H9 (cell line): ENCODE measurements at regions not wholly inside any gene's neighbourhood (a gene's known extent, or its start where the extent isn't known, plus 50 kb on each side); places are given as distances from the start of the nearest gene placed in this dataset.

Experiments used
- DNase-seq: peaks from one replicate; pipeline ENCODE4 v3.0.0-alpha.2; 2017
- H2AFZ ChIP-seq: one replicate; pipeline ENCODE4 v1.6.1; 2013; ENCODE audit warnings: mild to moderate bottlenecking, low read length, control low read depth, moderate library complexity
- H2AK5ac ChIP-seq: 2 replicates; pipeline ENCODE4 v1.6.1; 2013; ENCODE audit warnings: low read length, control low read depth, mixed read lengths; ENCODE audit not compliant: insufficient read length
- H2BK120ac ChIP-seq: one replicate; pipeline ENCODE4 v1.6.1; 2013; ENCODE audit warnings: low read depth, mild to moderate bottlenecking, low read length, control low read depth, inconsistent platforms; ENCODE audit not compliant: poor library complexity, severe bottlenecking
- H2BK12ac ChIP-seq: 2 replicates; pipeline ENCODE4 v1.6.1; 2013; ENCODE audit warnings: low read length, control low read depth, mixed read lengths, low read depth; ENCODE audit not compliant: insufficient read length
- H2BK15ac ChIP-seq: 2 replicates; pipeline ENCODE4 v1.6.1; 2013; ENCODE audit warnings: low read depth, low read length, control low read depth
- H2BK20ac ChIP-seq: one replicate; pipeline ENCODE4 v1.6.1; 2013; ENCODE audit warnings: low read depth, mild to moderate bottlenecking, low read length, control low read depth, inconsistent platforms; ENCODE audit not compliant: poor library complexity, severe bottlenecking
- H2BK5ac ChIP-seq: 2 replicates; pipeline ENCODE4 v1.6.1; 2013; ENCODE audit warnings: low read length, control low read depth, mixed read lengths; ENCODE audit not compliant: insufficient read length
- H3K14ac ChIP-seq: 2 replicates; pipeline ENCODE4 v1.6.1; 2013; ENCODE audit warnings: low read length, control low read depth; ENCODE audit not compliant: insufficient read depth
- H3K18ac ChIP-seq: 2 replicates; pipeline ENCODE4 v1.6.1; 2013; ENCODE audit warnings: low read depth, mild to moderate bottlenecking, mixed read lengths, low read length, control low read depth; ENCODE audit not compliant: insufficient read length
- H3K23ac ChIP-seq: 2 replicates; pipeline ENCODE4 v1.6.1; 2013; ENCODE audit warnings: low read length, control low read depth, mixed read lengths, low read depth; ENCODE audit not compliant: insufficient read length
- H3K23me2 ChIP-seq: 2 replicates; pipeline ENCODE4 v1.6.1; 2013; ENCODE audit warnings: low read depth, mild to moderate bottlenecking, mixed read lengths, low read length, control low read depth; ENCODE audit not compliant: insufficient read length, poor library complexity, severe bottlenecking
- H3K27ac ChIP-seq: 2 replicates; pipeline ENCODE4 v1.5.1; 2013; ENCODE audit warnings: low read length, control low read depth, mixed read lengths, low read depth; ENCODE audit not compliant: insufficient read length
- H3K27me3 ChIP-seq: 2 replicates; pipeline ENCODE4 v1.6.1; 2013; ENCODE audit warnings: low read length, control low read depth, inconsistent platforms; ENCODE audit not compliant: insufficient read depth
- H3K4ac ChIP-seq: 2 replicates; pipeline ENCODE4 v1.6.1; 2013; ENCODE audit warnings: low read depth, mild to moderate bottlenecking, control low read depth, inconsistent platforms, low read length, moderate library complexity
- H3K4me1 ChIP-seq: 2 replicates; pipeline ENCODE4 v1.6.1; 2013; ENCODE audit warnings: low read length, control low read depth, inconsistent platforms; ENCODE audit not compliant: insufficient read depth
- H3K4me2 ChIP-seq: 2 replicates; pipeline ENCODE4 v1.6.1; 2013; ENCODE audit warnings: low read length, control low read depth, mixed read lengths; ENCODE audit not compliant: insufficient read length, insufficient read depth
- H3K56ac ChIP-seq: 2 replicates; pipeline ENCODE4 v1.6.1; 2013; ENCODE audit warnings: low read depth, mild to moderate bottlenecking, mixed read lengths, low read length, control low read depth; ENCODE audit not compliant: insufficient read length
- H3K79me1 ChIP-seq: 2 replicates; pipeline ENCODE4 v1.6.1; 2013; ENCODE audit warnings: low read depth, mild to moderate bottlenecking, moderate library complexity, low read length, control low read depth, inconsistent platforms; ENCODE audit not compliant: insufficient read depth, poor library complexity, severe bottlenecking
- H3K79me2 ChIP-seq: 2 replicates; pipeline ENCODE4 v1.6.1; 2013; ENCODE audit warnings: low read length, control low read depth, inconsistent platforms; ENCODE audit not compliant: insufficient read depth
- H3K9ac ChIP-seq: 2 replicates; pipeline ENCODE4 v1.6.1; 2013; ENCODE audit warnings: low read length, control low read depth, mixed read lengths; ENCODE audit not compliant: insufficient read length; ENCODE audit errors: extremely low read depth
- H3K9me3 ChIP-seq: one replicate; pipeline ENCODE4 v1.6.1; 2013; ENCODE audit warnings: low read depth, low read length, inconsistent platforms; ENCODE audit not compliant: control insufficient read depth
- H3T11ph ChIP-seq: one replicate; pipeline ENCODE4 v1.6.1; 2013; ENCODE audit warnings: mild to moderate bottlenecking, low read length, control low read depth, inconsistent platforms
- H4K20me1 ChIP-seq: one replicate; pipeline ENCODE4 v1.6.1; 2013; ENCODE audit not compliant: control insufficient read depth, insufficient read length, insufficient read depth
- H4K5ac ChIP-seq: 2 replicates; pipeline ENCODE4 v1.6.1; 2013; ENCODE audit warnings: low read depth, mild to moderate bottlenecking, mixed read lengths, low read length, control low read depth; ENCODE audit not compliant: insufficient read length
- H4K8ac ChIP-seq: replicated peaks from 2 replicates; pipeline ENCODE4 v1.6.1; 2013; ENCODE audit warnings: low read length, control low read depth, mixed read lengths, low read depth; ENCODE audit not compliant: insufficient read length
- H4K91ac ChIP-seq: 2 replicates; pipeline ENCODE4 v1.6.1; 2013; ENCODE audit warnings: low read depth, mild to moderate bottlenecking, moderate library complexity, mixed read lengths, low read length, control low read depth; ENCODE audit not compliant: insufficient read length
- H3K27ac Mint-ChIP-seq, 3 experiments: 2 replicates in 2 of 3; 3 replicates in 1 of 3; pipeline ENCODE4 v1.8.0; 2020 to 2021; ENCODE audit warnings: mixed read lengths in 3 of 3, mild to moderate bottlenecking in 1 of 3, moderate library complexity in 1 of 3
- H3K27me3 Mint-ChIP-seq: 2 replicates; pipeline ENCODE4 v1.8.0; 2021; ENCODE audit warnings: low read depth, mild to moderate bottlenecking, moderate library complexity, mixed read lengths
- H3K36me3 Mint-ChIP-seq, 3 experiments: 2 replicates in 2 of 3; 3 replicates in 1 of 3; pipeline ENCODE4 v1.8.0; 2020 to 2021; ENCODE audit warnings: low read depth in 3 of 3, mixed read lengths in 3 of 3; ENCODE audit not compliant: insufficient read depth in 1 of 3
- H3K4me1 Mint-ChIP-seq, 2 experiments: 2 replicates each; pipeline ENCODE4 v1.8.0; 2020; ENCODE audit warnings: mixed read lengths in 2 of 2
- H3K4me3 Mint-ChIP-seq, 2 experiments: 2 replicates in 1 of 2; 3 replicates in 1 of 2; pipeline ENCODE4 v1.8.0; 2020 to 2021; ENCODE audit warnings: mild to moderate bottlenecking in 2 of 2, mixed read lengths in 2 of 2, moderate library complexity in 1 of 2
- H3K9me3 Mint-ChIP-seq, 2 experiments: 2 replicates in 1 of 2; 3 replicates in 1 of 2; pipeline ENCODE4 v1.8.0; 2020; ENCODE audit warnings: mild to moderate bottlenecking in 2 of 2, mixed read lengths in 2 of 2, moderate library complexity in 1 of 2
- CTCF ChIP-seq: fragments of 200-600 bp; sonication (generic); conservative IDR thresholded peaks from 3 replicates; pipeline ENCODE4 v1.8.0; 2021; ENCODE audit warnings: antibody characterized with exemption, mild to moderate bottlenecking

- H3K9me3 Mint-ChIP-seq = no peaks in the 10 kb centered on the region
- H3T11ph ChIP-seq = no peak overlapping the region
- no peak for DNase-seq
- H3K9ac ChIP-seq = no peak overlapping the region
- no peak overlapping the region for H2AFZ ChIP-seq
- no peak overlapping the region for H3K14ac ChIP-seq
- H4K5ac ChIP-seq = no peak overlapping the region
- no peak overlapping the region for H4K91ac ChIP-seq
- H2AK5ac ChIP-seq = no peak overlapping the region
- H3K4ac ChIP-seq = no peak overlapping the region
- no peaks in the 10 kb centered on the region for H3K36me3 Mint-ChIP-seq
- no peak overlapping the region for H2BK15ac ChIP-seq
- H2BK5ac ChIP-seq = no peak overlapping the region
- no peak overlapping the region for H3K4me2 ChIP-seq
- no peaks in the 10 kb centered on the region for H4K20me1 ChIP-seq
- no peak for TF ChIP-seq CTCF
- no peak overlapping the region for H3K27ac Mint-ChIP-seq
- no peaks in the 10 kb centered on the region; the same call in 1 of the 2 replicates for H3K4me1 ChIP-seq
- H3K27me3 ChIP-seq = no peaks in the 10 kb centered on the region
- no peak overlapping the region for H4K8ac ChIP-seq
- H3K23me2 ChIP-seq = no peaks in the 10 kb centered on the region
- no peak overlapping the region for H2BK120ac ChIP-seq
- H3K4me3 Mint-ChIP-seq = no peak overlapping the region
- no peaks in the 10 kb centered on the region for H3K4me1 Mint-ChIP-seq
- H3K27ac ChIP-seq = no peak overlapping the region
- H3K23ac ChIP-seq = no peak overlapping the region
- H2BK12ac ChIP-seq = no peak overlapping the region
- no peak overlapping the region for H3K56ac ChIP-seq
- no peaks in the 10 kb centered on the region for H3K79me1 ChIP-seq
- H3K27me3 Mint-ChIP-seq = no peaks in the 10 kb centered on the region
- no peaks in the 10 kb centered on the region for H3K9me3 ChIP-seq
- H2BK20ac ChIP-seq = no peak overlapping the region
- no peak overlapping the region for H3K18ac ChIP-seq
- no peaks in the 10 kb centered on the region for H3K79me2 ChIP-seq
Measured at GRCh38 chr21:27673581-27673980, 706.7 kb upstream of the ADAMTS5 start.
